NCI-H1436 treated with DMSO at 0.1 percent for 48 hours (cell line): ENCODE measurements at regions not wholly inside any gene's neighbourhood (a gene's known extent, or its start where the extent isn't known, plus 50 kb on each side); places are given as distances from the start of the nearest gene placed in this dataset.
"Not testable (repeated sequence)": the region's sequence is repeated elsewhere in the genome, so short reads cannot be mapped to it uniquely, and the experiment has no call there.

Source experiments
- DNase-seq: peaks from one replicate; lab custom pipeline; 2025; lab: John Stamatoyannopoulos, UW

GRCh38 chr1:200317236-200317635 lies 92.6 kb downstream of the ZNF281 start:
- no peak for DNase-seq

GRCh38 chr1:200316148-200316803 lies 93.6 kb downstream of the ZNF281 start:
- DNase-seq = no peak

- DNase-seq = no peak
Observed at GRCh38 chr1:200314085-200314750, 95.6 kb downstream of the ZNF281 start.

- DNase-seq = no peak
Observed at GRCh38 chr1:200311256-200311655, 98.6 kb downstream of the ZNF281 start.

- no peak for DNase-seq
Observed at GRCh38 chr1:200310824-200311223, 99.0 kb downstream of the ZNF281 start.

GRCh38 chr1:200307755-200308066 lies 102.1 kb downstream of the ZNF281 start:
- no peak for DNase-seq

- no peak for DNase-seq
Observed at GRCh38 chr1:200306944-200307754, 102.7 kb downstream of the ZNF281 start.

GRCh38 chr1:200305806-200306205 lies 104.0 kb downstream of the ZNF281 start:
- no peak for DNase-seq

GRCh38 chr1:200304171-200304570 lies 105.7 kb downstream of the ZNF281 start:
- no peak for DNase-seq

- DNase-seq = no peak
Observed at GRCh38 chr1:200302921-200303290, 106.9 kb downstream of the ZNF281 start.

GRCh38 chr1:200302192-200302920 lies 107.5 kb downstream of the ZNF281 start:
- no peak for DNase-seq

GRCh38 chr1:200301152-200301551 lies 108.7 kb downstream of the ZNF281 start:
- DNase-seq = no peak

- DNase-seq = no peak
Observed at GRCh38 chr1:200299571-200299970, 110.3 kb downstream of the ZNF281 start.

GRCh38 chr1:200298242-200298641 lies 111.6 kb downstream of the ZNF281 start:
- no peak for DNase-seq

GRCh38 chr1:200296091-200296661 lies 113.7 kb downstream of the ZNF281 start:
- no peak for DNase-seq

GRCh38 chr1:200294241-200294640 lies 115.6 kb downstream of the ZNF281 start:
- no peak for DNase-seq

GRCh38 chr1:200292699-200293098 lies 117.1 kb downstream of the ZNF281 start:
- DNase-seq = no peak

- no peak for DNase-seq
Observed at GRCh38 chr1:200291106-200291505, 118.7 kb downstream of the ZNF281 start.

- DNase-seq = no peak
Observed at GRCh38 chr1:200290010-200290685, 119.7 kb downstream of the ZNF281 start.

- no peak for DNase-seq
Observed at GRCh38 chr1:200288226-200288625, 121.6 kb downstream of the ZNF281 start.

GRCh38 chr1:200284236-200284635 lies 125.6 kb downstream of the ZNF281 start:
- DNase-seq = not testable (repeated sequence)
